B cell (primary cell): ENCODE measurements at regions not wholly inside any gene's neighbourhood (a gene's known extent, or its start where the extent isn't known, plus 50 kb on each side); places are given as distances from the start of the nearest gene placed in this dataset.

Experiments
- CTCF ChIP-seq: fragments of 200-600 bp; IDR thresholded peaks from one replicate; pipeline ENCODE4 v1.8.0; 2022; ENCODE audit warnings: antibody characterized with exemption, mild to moderate bottlenecking
- EZH2 ChIP-seq: IDR thresholded peaks from 2 replicates; pipeline ENCODE4 v1.6.1; 2012; ENCODE audit warnings: borderline replicate concordance, low read depth, mild to moderate bottlenecking, moderate library complexity, low read length; ENCODE audit not compliant: insufficient read depth, poor library complexity, severe bottlenecking

- TF ChIP-seq CTCF, result no peak
- TF ChIP-seq EZH2, result no peak
Observed at GRCh38 chr3:68045976-68046375, 391.6 kb upstream of the SUCLG2 start.
